GM21825 (cell line): ENCODE measurements at regions not wholly inside any gene's neighbourhood (a gene's known extent, or its start where the extent isn't known, plus 50 kb on each side); places are given as distances from the start of the nearest gene placed in this dataset.
"Not testable (repeated sequence)": the region's sequence is repeated elsewhere in the genome, so short reads cannot be mapped to it uniquely, and the experiment has no call there.

ENCODE experiments used
- ATAC-seq: cut with Tn5 transposase; IDR thresholded peaks from one replicate; pipeline ENCODE4 v1.9.1; 2021; ENCODE audit warnings: mild to moderate bottlenecking, moderate library complexity; ENCODE audit not compliant: unreplicated experiment

DNA sequence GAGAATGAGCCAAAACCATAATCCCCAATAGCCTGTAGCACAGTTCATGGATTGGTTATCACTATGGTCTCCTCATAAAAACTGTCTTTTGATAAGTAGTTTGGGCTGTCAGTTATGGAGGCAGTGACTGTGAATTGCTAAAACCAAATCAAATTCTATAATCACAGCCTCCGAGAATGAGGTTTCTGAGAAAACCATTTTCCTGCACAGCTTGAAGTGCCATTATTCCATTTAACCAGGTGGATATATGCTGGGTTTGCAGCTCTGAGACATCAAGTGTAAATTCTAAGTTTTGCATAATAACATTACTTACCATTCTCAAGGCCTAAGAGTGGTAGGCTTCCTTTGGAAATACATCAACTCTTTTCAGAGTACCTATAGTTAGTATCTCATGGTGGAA is 485.4 kb downstream of the FRK start:
- ATAC-seq: no peak

GRCh38 chr6:115573861-115574260 is 486.8 kb downstream of the FRK start:
- no peak for ATAC-seq

- no peak for ATAC-seq
These were observed 490.4 kb downstream of the FRK start for GRCh38 chr6:115570331-115570730.

DNA sequence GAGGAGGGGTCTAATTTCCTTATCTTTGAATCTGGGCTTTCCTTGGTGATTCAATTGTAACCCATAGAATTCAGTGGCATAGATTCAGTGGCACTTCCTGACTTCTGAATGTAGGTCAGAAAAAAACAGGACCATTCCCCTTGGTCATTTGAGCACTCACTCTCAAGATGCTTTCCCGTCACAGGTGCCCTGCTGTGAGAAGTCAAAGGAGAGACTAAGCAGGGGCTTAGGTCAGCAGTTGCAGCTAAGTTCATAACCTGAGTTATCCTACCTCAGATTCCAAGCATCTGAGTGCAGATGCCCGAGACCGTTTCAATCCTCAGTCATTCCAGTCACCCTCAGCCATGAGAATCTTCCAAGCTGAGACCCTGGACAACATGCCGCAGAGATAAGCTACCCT is 506.6 kb downstream of the FRK start:
- ATAC-seq: no peak

- no peak for ATAC-seq
These were observed 509.2 kb downstream of the FRK start for GRCh38 chr6:115551527-115551926.

- ATAC-seq: no peak
These were observed 515.1 kb downstream of the FRK start for GRCh38 chr6:115545672-115545986.

- no peak for ATAC-seq
These were observed 515.7 kb downstream of the FRK start for GRCh38 chr6:115544765-115545671.

- no peak for ATAC-seq
These were observed 520.4 kb downstream of the FRK start for GRCh38 chr6:115540077-115540869.

GRCh38 chr6:115539531-115539930 is 521.2 kb downstream of the FRK start:
- ATAC-seq: no peak

DNA sequence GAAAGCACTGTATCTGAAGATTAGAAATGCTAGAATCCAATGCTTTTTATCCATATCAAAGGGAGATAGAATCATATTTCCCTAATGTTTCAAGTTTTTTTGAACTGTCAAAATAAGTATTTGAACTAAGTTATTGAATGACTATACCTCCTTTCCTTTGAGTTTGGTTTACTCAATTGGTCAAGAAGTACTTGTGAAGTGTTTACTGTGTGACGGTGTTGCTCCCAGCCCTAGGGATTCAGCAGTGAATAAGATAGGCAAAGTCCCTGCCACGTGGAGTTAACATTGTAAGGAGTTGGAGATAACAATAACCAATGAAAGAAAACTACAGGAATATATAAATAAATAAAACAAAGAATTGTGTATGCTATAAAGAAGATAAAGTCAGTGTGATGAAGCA is 535.9 kb downstream of the FRK start:
- no peak for ATAC-seq

- ATAC-seq: not testable (repeated sequence)
These were observed 538.9 kb downstream of the FRK start for GRCh38 chr6:115521747-115522146.

- no peak for ATAC-seq
These were observed 546.0 kb downstream of the FRK start for GRCh38 chr6:115514656-115515055.

DNA sequence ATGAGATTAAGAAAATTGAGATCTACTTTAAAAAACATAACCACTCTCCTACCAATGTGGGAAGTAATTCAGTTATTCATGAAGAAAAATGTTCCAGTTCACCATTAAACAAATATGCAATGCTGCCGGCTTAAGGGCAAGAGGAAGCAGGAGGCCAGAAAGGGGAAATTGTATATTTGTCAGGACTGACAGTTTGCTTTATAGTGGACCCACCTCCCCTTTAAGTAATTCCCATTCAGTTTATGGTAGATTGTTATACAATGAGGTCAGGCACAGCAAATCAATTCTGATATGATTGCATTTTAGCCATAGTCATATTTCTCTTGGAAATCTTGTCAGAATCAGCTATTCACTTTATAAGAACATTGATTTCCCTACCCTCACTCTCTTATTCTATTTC is 547.8 kb downstream of the FRK start:
- no peak for ATAC-seq

DNA sequence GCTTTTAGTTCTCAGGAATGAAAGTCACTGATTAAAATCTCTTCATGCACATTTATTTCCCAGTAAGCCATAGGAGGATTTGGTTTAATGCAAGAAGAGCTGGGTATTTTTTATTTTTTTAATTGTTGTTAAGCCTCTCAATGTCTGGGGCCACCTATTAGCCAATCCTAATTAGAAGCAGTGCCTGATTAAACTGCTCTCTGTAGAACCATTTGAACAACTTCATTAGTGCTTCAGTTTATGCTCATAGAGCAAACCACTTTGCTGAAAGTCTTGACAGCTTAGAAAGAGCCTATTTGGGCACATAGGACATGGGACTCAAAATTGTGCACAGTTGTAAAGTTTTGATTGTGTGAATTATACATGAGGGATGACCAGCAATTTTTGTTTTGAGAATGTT is 548.9 kb downstream of the FRK start:
- ATAC-seq: no peak

GRCh38 chr6:115502432-115502831 is 558.3 kb downstream of the FRK start:
- ATAC-seq: not testable (repeated sequence)

DNA sequence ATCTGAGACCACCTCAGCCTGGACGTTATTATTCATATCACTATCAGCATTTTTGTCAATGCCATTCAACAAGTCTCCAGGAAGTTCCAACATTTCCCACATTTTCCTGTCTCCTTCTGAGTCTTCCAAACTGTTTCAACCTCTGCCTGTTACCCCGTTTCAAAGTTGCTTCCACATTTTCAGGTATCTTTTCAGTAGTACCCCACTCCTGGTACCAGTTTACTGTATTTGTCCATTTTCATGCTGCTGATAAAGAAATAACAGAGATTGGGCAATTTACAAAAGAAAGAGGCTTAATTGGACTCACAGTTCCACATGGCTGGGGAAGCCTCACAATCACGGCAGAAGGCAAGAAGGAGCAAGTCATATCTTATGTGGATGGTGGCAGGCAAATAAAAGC is 565.5 kb downstream of the FRK start:
- no peak for ATAC-seq

DNA sequence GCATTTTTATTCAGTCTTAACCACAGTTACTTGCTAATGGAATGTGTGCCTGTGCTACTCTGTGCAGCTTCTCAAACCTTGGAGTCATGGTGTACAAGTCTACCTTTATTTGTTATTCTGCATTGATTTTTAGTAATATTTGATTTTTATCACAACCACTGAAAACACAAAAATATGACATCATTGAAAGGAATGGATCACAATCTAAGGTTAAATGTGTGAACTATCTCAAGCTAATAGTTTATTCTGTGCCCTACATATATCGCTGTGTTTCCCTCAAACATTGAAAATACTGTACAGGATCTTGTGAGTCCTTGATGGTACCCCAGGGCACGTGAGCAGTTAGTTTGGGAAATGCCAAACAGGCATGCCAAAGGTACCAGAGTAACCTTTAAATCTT is 573.4 kb downstream of the FRK start:
- ATAC-seq: no peak

GRCh38 chr6:115485400-115485799 is 575.3 kb downstream of the FRK start:
- ATAC-seq: no peak

- not testable (repeated sequence) for ATAC-seq
These were observed 580.1 kb downstream of the FRK start for GRCh38 chr6:115480543-115480942.

DNA sequence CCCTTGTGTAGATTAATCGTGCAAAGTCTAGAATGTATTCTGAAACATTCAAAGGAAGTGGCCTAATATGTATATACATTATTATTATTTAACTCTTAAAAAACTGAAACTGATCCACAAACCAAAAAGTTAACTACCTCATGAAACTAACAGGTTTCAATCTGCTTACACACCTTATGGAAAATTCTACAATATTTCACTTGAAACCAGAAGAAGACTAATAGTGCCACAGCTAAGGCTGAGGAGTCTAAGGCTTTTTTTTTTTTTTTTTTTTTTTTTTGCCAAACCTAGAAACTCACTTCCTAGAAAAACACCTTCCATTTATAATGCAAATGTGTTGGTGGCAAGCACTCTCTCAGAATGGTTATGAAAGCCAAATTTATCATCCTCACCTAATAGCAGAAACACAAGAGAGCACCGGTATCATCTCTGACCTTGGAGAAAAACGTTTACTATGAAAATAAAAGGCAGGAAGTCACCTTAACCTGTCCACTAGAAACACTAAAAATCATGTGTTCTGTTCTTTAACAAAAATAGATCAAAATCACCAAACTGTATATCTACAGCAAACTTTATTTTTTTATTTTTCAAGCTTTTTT is 586.1 kb downstream of the FRK start:
- ATAC-seq: no peak

- ATAC-seq: no peak
These were observed 592.3 kb downstream of the FRK start for GRCh38 chr6:115468272-115469005.
